Stimulated activated CD8-positive, alpha-beta memory T cell treated with anti-CD3 and anti-CD28 coated beads, Interleukin-12 subunit alpha, Interleukin-12 subunit beta, amount 100 ng/mL, for 24 hours (primary cell): ENCODE measurements at regions not wholly inside any gene's neighbourhood (a gene's known extent, or its start where the extent isn't known, plus 50 kb on each side); places are given as distances from the start of the nearest gene placed in this dataset.

Experiments used
- DNase-seq: peaks from one replicate; pipeline ENCODE4 v3.0.0-alpha.2; 2020; ENCODE audit errors: extremely low read depth

GRCh38 chr17:77837917-77838316 lies 120.6 kb upstream of the TNRC6C start:
- DNase-seq, result no peak

GRCh38 chr17:77838748-77839697 lies 119.5 kb upstream of the TNRC6C start:
- DNase-seq, result no peak

GRCh38 chr17:77839698-77840512 lies 118.6 kb upstream of the TNRC6C start:
- DNase-seq, result no peak

- no peak for DNase-seq
Observed at GRCh38 chr17:77840513-77841165, 117.9 kb upstream of the TNRC6C start.

- DNase-seq, result no peak
Observed at GRCh38 chr17:77841742-77842527, 116.6 kb upstream of the TNRC6C start.

- no peak for DNase-seq
Observed at GRCh38 chr17:77842528-77843147, 115.9 kb upstream of the TNRC6C start.

GRCh38 chr17:77843255-77843895 lies 115.1 kb upstream of the TNRC6C start:
- peak; percentile 45 for DNase-seq

GRCh38 chr17:77843896-77844295 lies 114.6 kb upstream of the TNRC6C start:
- DNase-seq, result no peak

- DNase-seq, result no peak
Observed at GRCh38 chr17:77844681-77845080, 113.8 kb upstream of the TNRC6C start.

GRCh38 chr17:77845541-77846225 lies 112.8 kb upstream of the TNRC6C start:
- DNase-seq, result no peak

- no peak for DNase-seq
Observed at GRCh38 chr17:77846531-77847085, 111.9 kb upstream of the TNRC6C start.

GRCh38 chr17:77847221-77848085 lies 111.0 kb upstream of the TNRC6C start:
- DNase-seq, result no peak

GRCh38 chr17:77848257-77848656 lies 110.2 kb upstream of the TNRC6C start:
- DNase-seq, result no peak

GRCh38 chr17:77849239-77849638 lies 109.3 kb upstream of the TNRC6C start:
- DNase-seq, result no peak

- no peak for DNase-seq
Observed at GRCh38 chr17:77851921-77852320, 106.6 kb upstream of the TNRC6C start.

GRCh38 chr17:77852731-77853130 lies 105.8 kb upstream of the TNRC6C start:
- no peak for DNase-seq

- no peak for DNase-seq
Observed at GRCh38 chr17:77853191-77853977, 105.1 kb upstream of the TNRC6C start.
